Progenitor cell of endocrine pancreas (in vitro differentiated cells): ENCODE measurements at regions not wholly inside any gene's neighbourhood (a gene's known extent, or its start where the extent isn't known, plus 50 kb on each side); places are given as distances from the start of the nearest gene placed in this dataset.

Experiments
- DNase-seq: peaks from one replicate; pipeline ENCODE4 v3.0.0; 2021; ENCODE audit warnings: low spot score; ENCODE audit not compliant: unreplicated experiment
- H3K27ac Mint-ChIP-seq: 2 replicates; pipeline ENCODE4 v1.8.0; 2021; ENCODE audit warnings: mild to moderate bottlenecking, moderate library complexity, mixed read lengths
- H3K27me3 Mint-ChIP-seq: 2 replicates; pipeline ENCODE4 v1.8.0; 2021; ENCODE audit warnings: mixed read lengths
- H3K36me3 Mint-ChIP-seq: 2 replicates; pipeline ENCODE4 v1.8.0; 2022; ENCODE audit warnings: mixed read lengths; ENCODE audit not compliant: insufficient read depth
- H3K4me1 Mint-ChIP-seq: 2 replicates; pipeline ENCODE4 v1.8.0; 2021; ENCODE audit warnings: low read depth, mixed read lengths
- H3K4me3 Mint-ChIP-seq: 2 replicates; pipeline ENCODE4 v1.8.0; 2021; ENCODE audit warnings: low read depth, mild to moderate bottlenecking, moderate library complexity, mixed read lengths
- H3K9me3 Mint-ChIP-seq: 2 replicates; pipeline ENCODE4 v1.8.0; 2021; ENCODE audit warnings: low read depth, mixed read lengths
- TF ChIP-seq, protein P1 (sequence below): fragments of 200-600 bp; sonication (generic); IDR thresholded peaks from one replicate; pipeline ENCODE4 v1.5.0; 2021; ENCODE audit warnings: antibody characterized with exemption, mild to moderate bottlenecking; ENCODE audit not compliant: unreplicated experiment

DNA sequence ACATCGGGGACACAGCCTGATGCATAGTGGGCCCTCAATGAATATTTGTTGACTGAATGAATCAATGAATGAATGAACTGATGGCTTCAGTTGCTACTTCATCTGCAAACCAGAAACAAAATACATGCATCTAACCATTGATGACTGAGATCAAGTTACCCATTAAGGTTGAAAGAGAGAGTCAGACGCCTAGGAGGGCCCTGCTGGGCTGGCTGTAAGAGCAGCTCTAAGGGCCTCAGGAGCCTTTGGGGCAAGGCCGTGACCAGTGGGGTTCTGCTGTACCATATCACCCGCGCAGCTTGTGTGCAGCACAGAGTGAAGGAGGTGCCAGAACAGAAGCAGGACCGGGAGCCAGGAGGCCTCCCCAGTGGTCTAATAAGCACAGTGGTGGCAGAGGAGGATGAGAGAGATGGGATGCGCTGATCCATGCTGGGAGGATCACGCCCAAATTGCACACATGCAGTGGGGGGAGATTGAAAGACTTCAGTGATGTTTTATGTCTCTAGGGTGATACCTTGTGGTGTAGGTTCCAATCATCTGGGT, 96.1 kb upstream of the KCNG1 start:
- TF ChIP-seq, protein P1, sequence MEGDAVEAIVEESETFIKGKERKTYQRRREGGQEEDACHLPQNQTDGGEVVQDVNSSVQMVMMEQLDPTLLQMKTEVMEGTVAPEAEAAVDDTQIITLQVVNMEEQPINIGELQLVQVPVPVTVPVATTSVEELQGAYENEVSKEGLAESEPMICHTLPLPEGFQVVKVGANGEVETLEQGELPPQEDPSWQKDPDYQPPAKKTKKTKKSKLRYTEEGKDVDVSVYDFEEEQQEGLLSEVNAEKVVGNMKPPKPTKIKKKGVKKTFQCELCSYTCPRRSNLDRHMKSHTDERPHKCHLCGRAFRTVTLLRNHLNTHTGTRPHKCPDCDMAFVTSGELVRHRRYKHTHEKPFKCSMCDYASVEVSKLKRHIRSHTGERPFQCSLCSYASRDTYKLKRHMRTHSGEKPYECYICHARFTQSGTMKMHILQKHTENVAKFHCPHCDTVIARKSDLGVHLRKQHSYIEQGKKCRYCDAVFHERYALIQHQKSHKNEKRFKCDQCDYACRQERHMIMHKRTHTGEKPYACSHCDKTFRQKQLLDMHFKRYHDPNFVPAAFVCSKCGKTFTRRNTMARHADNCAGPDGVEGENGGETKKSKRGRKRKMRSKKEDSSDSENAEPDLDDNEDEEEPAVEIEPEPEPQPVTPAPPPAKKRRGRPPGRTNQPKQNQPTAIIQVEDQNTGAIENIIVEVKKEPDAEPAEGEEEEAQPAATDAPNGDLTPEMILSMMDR = no peak
- no peak overlapping the region for H3K4me3 Mint-ChIP-seq
- H3K4me1 Mint-ChIP-seq = peaks cover 26% of the 10 kb centered on the region
- no peaks in the 10 kb centered on the region for H3K9me3 Mint-ChIP-seq
- peaks cover 2% of the 10 kb centered on the region for H3K27me3 Mint-ChIP-seq
- no peak for DNase-seq
- H3K27ac Mint-ChIP-seq = no peak overlapping the region
- no peaks in the 10 kb centered on the region for H3K36me3 Mint-ChIP-seq

GRCh38 chr20:51118216-51118615, 95.3 kb upstream of the KCNG1 start:
- TF ChIP-seq, protein P1 = no peak
- DNase-seq = no peak
- Mint-ChIP-seq H3K4me3 (no peak overlapping the region), H3K4me1 (peaks cover 25% of the 10 kb centered on the region), H3K9me3 (no peaks in the 10 kb centered on the region), H3K27ac (no peak overlapping the region), H3K27me3 (peaks cover 2% of the 10 kb centered on the region), H3K36me3 (no peaks in the 10 kb centered on the region)

DNA sequence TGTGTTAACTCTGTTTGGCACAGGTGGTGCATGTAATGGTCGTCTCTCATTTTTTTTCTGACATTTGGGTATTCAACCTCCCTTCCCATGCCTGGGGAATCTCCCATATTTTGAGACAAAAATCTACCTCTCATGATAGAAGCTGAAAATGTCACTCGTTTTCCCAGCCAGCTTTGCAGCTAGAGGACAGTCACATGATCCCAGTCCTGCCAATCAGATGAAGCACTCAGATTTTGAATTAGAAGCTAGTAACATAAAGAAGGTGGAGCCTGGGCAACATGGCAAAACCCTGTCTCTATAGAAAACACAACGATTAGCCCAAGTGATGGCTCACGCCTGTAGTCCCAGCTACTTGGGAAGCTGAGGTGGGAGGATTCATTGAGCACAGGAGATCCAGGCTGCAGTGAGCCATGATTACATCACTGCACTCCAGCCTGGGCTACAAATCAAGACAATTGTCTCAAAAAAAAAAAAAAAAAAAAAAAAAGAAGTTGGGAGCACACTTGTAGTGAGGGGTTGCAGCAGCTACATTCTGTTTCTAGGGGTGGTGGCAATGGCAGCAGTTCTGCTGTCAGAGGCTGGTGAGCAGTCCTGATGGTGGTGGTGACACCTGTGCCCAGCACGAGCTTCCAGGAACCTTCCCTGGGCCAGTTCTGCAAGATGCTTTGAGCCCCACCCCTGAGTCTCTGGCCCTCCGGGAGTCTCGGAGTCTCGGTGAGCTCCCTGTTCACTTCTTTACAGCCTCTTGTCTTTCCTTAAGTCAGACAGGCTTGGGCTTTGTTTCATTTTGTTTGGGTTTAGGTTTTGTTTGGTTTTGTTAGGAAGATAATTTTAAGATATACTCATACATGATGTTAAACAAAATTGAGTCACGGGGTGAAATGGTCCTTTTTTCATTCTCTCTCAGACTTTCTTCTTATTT, 94.1 kb upstream of the KCNG1 start:
- no peaks in the 10 kb centered on the region for H3K9me3 Mint-ChIP-seq
- peak overlapping the region; percentile 27 for H3K27ac Mint-ChIP-seq
- DNase-seq = no peak
- H3K36me3 Mint-ChIP-seq = no peaks in the 10 kb centered on the region
- TF ChIP-seq, protein P1 = no peak
- peaks cover 2% of the 10 kb centered on the region for H3K27me3 Mint-ChIP-seq
- H3K4me1 Mint-ChIP-seq = peaks cover 16% of the 10 kb centered on the region
- H3K4me3 Mint-ChIP-seq = no peak overlapping the region

- peaks cover 11% of the 10 kb centered on the region for H3K27me3 Mint-ChIP-seq
- H3K4me3 Mint-ChIP-seq = no peak overlapping the region
- TF ChIP-seq, protein P1 = no peak
- peaks cover 6% of the 10 kb centered on the region for H3K4me1 Mint-ChIP-seq
- DNase-seq = no peak
- H3K9me3 Mint-ChIP-seq = no peaks in the 10 kb centered on the region
- H3K36me3 Mint-ChIP-seq = no peaks in the 10 kb centered on the region
- H3K27ac Mint-ChIP-seq = no peak overlapping the region
Measured at GRCh38 chr20:51111290-51111689, 88.4 kb upstream of the KCNG1 start.

DNA sequence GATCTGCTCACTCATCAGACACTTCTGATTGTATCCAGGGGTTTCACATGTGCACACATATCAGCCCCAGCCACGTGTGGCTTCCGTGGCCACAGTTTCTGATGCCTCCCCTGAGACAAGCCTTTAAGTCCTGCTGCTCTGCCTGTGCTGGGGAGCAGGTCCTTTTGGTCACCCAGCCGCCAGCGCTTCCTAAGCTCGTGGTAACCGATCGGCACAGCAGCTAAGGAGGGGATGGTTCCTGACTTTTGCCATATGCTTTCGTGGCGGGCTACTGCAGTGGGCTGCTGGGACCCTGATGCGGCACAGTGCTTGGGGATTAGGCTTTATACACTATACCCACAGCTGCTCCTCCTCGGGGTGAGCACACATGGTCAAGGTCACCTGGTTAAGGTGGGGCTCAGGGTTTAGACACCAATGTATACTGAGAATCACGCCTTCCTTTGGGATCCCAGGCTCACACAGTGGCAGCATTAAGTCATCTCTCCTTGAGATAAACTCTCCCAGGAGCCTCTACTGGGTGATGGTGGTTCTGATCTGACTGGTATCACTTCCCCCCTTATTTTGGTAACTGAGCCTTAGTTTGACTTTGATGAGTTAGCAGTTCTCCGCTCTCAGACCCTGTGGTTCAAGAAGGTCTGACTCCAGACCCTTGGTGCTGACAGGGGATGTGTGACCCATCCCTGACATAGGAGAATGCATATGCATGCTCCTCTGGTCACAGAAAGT, 85.9 kb upstream of the KCNG1 start:
- DNase-seq = no peak
- Mint-ChIP-seq H3K36me3 (no peaks in the 10 kb centered on the region), H3K27ac (no peak overlapping the region), H3K9me3 (no peaks in the 10 kb centered on the region), H3K27me3 (peaks cover 12% of the 10 kb centered on the region), H3K4me3 (no peak overlapping the region), H3K4me1 (peaks cover 22% of the 10 kb centered on the region)
- TF ChIP-seq, protein P1 = no peak
